GM18517 (cell line): ENCODE measurements at regions not wholly inside any gene's neighbourhood (a gene's known extent, or its start where the extent isn't known, plus 50 kb on each side); places are given as distances from the start of the nearest gene placed in this dataset.

Experiments used
- ATAC-seq: cut with Tn5 transposase; IDR thresholded peaks from one replicate; pipeline ENCODE4 v1.9.1; 2021; ENCODE audit warnings: mild to moderate bottlenecking, moderate library complexity; ENCODE audit not compliant: unreplicated experiment

DNA sequence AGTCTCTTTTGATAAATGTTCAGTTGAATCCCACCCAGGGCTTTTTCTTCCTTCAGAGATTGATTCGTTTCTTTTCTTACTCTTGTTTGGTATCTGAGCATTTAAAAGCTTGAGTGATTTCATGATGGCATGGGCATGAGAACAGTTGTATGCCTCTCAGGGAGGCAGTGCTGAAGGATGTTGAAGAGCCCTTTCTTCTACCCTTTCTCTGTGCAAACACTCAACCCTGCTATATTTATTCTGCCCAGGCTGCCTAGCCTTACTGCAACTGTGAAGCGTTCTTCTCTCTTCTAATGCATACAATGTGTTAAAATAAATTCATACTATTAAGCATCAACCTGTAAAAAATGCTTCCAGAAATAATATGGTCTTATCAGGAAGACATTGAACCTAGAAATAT is 367.6 kb upstream of the LCORL start:
- no peak for ATAC-seq

- no peak for ATAC-seq
These were observed 366.5 kb upstream of the LCORL start for GRCh38 chr4:18388039-18388438.

DNA sequence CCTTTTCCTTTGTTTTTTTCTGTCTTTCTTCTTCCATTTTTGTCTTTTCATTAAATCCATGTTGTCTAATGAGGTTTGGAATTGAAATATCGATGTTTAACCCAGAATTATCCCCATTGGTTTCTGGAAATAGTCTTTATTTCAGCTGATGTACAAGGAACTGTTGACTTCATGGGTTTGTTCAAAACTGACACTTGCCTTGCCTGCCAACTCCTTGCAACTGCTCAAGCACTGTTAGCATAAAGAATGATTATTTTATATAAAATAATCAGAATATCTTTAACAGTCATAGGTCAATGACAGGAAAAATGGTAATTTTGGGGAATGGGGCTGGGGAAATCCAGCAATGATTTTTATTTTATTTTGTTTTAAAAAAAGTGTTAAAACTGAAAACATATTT is 359.6 kb upstream of the LCORL start:
- no peak for ATAC-seq

DNA sequence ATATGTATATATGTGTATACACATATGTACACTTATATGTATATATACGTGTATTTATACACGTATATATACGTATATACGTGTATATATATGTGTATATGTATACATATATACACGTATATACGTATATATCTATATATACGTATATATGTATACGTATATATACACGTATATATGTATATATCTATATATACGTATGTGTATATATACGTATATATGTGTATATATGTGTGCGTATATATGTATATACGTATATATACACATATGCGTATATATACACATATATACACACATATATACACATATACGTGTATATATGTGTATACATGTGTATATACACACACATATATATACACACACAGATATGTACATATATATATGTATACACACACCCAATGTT is 348.0 kb upstream of the LCORL start:
- no peak for ATAC-seq

- peak; percentile 96 for ATAC-seq
These were observed 345.3 kb upstream of the LCORL start for GRCh38 chr4:18366892-18367291.

GRCh38 chr4:18366136-18366535 is 344.6 kb upstream of the LCORL start:
- no peak for ATAC-seq

- ATAC-seq, result no peak
These were observed 322.0 kb upstream of the LCORL start for GRCh38 chr4:18343581-18343980.

DNA sequence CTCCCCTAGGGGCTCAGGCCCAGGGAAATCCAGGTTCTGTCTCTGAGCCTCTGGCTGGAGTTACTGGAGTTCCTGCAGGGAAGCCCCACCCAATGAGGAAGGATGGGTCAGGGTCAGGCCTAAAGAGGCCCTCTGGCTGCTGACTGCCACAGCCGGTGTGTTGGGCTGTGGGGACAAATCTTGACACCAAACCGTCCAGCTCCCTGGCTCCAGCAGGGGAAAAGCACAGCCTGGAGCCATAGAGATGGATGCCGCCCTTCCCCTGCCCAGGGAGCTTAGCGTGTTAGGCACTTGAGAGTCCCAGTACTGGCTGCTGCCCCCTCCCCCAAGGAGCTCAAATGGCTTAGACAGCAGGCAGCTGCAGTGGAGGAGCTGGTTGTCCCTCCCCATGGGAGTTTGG is 321.3 kb upstream of the LCORL start:
- no peak for ATAC-seq

- no peak for ATAC-seq
These were observed 300.5 kb upstream of the LCORL start for GRCh38 chr4:18321956-18322530.

GRCh38 chr4:18319431-18319830 is 297.9 kb upstream of the LCORL start:
- no peak for ATAC-seq

DNA sequence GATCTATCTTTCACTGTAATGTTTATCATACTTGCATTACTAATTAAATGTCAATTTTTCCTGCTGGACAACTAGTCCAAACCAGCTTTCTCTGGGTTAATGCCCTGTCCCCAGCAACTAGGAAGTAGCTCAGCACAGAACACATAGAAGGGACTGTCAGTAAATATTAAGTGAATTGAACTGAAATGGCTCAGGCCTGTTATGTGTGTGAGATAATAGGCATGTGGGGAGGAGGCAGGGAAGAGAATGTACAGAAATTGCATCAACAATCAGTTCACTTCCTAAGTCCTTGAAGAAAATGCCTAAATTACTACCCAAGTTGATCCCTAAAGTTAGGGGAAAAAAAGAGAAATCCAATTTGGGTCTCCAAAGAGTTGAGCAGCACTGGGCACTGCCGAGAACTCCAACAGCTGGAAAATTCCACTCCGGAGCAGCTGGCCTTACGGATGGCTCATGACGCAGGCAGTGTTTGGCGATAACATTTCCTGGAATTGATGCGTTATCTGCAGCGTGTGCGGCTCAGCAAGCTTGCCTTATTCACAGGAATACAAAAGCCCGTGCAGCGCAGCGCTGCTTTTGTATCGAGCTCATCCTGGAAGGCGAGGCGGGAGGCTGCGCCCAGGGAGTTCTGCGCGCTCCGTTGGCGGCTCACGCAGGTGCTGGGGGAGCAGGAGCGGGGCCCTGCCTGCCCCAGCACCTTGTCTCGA is 297.3 kb upstream of the LCORL start:
- no peak for ATAC-seq

GRCh38 chr4:18314731-18315130 is 293.2 kb upstream of the LCORL start:
- no peak for ATAC-seq

GRCh38 chr4:18297684-18298083 is 276.1 kb upstream of the LCORL start:
- no peak for ATAC-seq

DNA sequence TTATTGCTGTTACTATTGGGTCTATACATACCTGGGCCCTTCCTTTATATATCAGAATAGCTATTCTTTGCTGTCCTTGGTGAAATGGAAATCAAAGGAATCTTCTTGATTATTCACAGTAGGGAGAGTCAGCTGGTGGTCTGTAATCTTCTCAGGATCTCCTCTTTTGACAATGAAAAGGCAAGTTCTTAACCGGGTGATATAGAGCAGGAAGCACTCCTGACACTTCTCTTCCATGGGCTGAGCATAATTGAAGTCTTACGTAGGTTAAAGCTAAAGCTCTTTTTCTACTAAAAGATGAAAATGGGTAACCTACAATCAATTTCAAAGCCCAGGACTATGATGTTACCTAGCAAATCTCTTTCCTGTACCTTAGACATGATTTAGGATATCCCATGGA is 274.9 kb upstream of the LCORL start:
- no peak for ATAC-seq

DNA sequence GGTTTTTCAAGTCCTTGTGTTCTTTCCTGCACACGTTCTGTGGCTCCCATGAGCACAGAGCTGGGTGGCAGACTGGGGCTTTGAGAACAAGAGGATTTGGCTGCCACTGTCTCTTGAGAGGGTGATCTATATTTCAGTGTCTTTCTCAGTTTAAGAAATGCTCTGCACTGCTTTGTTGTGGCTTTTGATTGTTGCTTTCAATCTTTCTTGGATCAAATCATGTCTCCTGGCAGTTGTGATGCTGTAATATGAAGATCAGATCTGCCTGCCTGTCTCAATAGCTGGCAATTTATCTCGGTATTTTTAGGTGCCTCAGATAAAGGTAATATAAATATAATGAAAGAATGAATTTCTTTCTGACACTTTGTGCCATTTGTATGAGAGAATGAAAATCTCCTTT is 273.3 kb upstream of the LCORL start:
- ATAC-seq, result no peak

- ATAC-seq, result no peak
These were observed 272.5 kb upstream of the LCORL start for GRCh38 chr4:18294021-18294420.

DNA sequence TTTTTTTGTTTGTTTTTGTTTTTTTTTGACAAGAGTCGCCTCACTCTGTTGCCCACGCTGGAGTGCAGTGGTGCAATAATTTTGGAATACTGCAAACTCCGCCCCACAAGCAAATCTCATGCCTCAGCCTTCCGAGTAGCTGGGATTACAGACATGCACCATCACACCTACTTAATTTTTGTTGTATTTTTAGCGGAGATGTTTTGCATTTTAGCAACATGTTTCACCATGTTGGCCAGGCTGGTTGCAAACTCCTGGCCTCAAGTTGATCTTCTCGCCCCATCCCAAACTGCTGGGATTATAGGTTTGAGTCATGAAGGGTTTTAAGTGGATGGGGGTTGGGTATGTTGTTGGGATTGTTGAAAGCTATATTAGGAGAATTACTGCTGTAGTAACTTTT is 270.9 kb upstream of the LCORL start:
- ATAC-seq, result no peak

GRCh38 chr4:18291981-18292380 is 270.4 kb upstream of the LCORL start:
- no peak for ATAC-seq

GRCh38 chr4:18291256-18291655 is 269.7 kb upstream of the LCORL start:
- no peak for ATAC-seq

DNA sequence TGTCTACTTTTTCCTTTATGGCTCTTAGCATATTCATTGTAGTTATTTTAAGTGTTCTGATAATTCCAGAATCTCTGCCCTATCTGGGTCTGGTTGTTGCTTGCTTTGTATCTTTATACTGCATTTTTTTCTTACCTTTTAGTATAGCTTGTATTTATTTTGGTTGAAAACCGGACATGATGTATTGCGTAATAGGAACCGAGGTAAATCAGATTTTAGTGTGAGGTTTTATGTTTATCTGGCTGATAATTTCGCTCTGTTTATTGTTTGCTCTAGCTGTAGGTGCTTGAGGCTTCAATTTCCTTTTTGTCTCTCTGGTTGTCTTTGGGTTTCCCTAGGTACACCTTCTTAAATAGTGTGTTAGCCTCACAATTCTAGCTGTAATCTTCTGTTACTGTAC is 263.8 kb upstream of the LCORL start:
- no peak for ATAC-seq

GRCh38 chr4:18278244-18278643 is 256.7 kb upstream of the LCORL start:
- no peak for ATAC-seq

- ATAC-seq, result no peak
These were observed 241.3 kb upstream of the LCORL start for GRCh38 chr4:18262832-18263231.

- no peak for ATAC-seq
These were observed 230.5 kb upstream of the LCORL start for GRCh38 chr4:18252052-18252451.
